ENCODE measurements at regions not wholly inside any gene's neighbourhood (a gene's known extent, or its start where the extent isn't known, plus 50 kb on each side); places are given as distances from the start of the nearest gene placed in this dataset.

DNA sequence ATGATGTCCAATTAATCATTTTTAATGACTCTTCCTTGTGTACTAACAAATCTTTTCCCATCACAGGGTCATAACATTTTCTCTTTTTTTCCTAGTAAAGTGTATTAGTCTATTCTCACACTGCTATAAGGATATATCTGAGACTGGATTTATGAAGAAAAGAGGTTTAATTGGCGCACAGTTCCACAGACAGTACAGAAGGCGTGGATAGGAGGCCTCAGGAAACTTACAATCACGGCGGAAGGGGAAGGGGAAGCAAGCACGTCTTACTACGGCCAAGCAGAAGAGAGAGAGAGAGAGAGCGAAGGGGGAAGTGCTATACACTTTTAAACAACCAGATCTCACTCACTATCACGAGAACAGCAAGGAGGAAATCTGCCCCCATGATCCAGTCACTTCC is 359.4 kb upstream of the NFE2L3 start:
- H3K36me3 ChIP-seq = no peaks in the 10 kb centered on the region
- no peaks in the 10 kb centered on the region for H3K9me3 ChIP-seq
- TF ChIP-seq, protein P1, sequence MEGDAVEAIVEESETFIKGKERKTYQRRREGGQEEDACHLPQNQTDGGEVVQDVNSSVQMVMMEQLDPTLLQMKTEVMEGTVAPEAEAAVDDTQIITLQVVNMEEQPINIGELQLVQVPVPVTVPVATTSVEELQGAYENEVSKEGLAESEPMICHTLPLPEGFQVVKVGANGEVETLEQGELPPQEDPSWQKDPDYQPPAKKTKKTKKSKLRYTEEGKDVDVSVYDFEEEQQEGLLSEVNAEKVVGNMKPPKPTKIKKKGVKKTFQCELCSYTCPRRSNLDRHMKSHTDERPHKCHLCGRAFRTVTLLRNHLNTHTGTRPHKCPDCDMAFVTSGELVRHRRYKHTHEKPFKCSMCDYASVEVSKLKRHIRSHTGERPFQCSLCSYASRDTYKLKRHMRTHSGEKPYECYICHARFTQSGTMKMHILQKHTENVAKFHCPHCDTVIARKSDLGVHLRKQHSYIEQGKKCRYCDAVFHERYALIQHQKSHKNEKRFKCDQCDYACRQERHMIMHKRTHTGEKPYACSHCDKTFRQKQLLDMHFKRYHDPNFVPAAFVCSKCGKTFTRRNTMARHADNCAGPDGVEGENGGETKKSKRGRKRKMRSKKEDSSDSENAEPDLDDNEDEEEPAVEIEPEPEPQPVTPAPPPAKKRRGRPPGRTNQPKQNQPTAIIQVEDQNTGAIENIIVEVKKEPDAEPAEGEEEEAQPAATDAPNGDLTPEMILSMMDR (IDR thresholded peaks at IDR 0.05) = no peak
- H3K27ac ChIP-seq = peak overlapping the region; percentile 9 to 75
- H3K4me3 ChIP-seq = no peak overlapping the region
- DNase-seq = no peak
- H3K4me1 ChIP-seq = peaks cover 0 to 63% (median 23%) of the 10 kb centered on the region in 4 donors
- no peaks in the 10 kb centered on the region for H3K27me3 ChIP-seq
- intact Hi-C loops (cut with DNase I; ENCODE audit: low total_unique reads) = no loop called here

DNA sequence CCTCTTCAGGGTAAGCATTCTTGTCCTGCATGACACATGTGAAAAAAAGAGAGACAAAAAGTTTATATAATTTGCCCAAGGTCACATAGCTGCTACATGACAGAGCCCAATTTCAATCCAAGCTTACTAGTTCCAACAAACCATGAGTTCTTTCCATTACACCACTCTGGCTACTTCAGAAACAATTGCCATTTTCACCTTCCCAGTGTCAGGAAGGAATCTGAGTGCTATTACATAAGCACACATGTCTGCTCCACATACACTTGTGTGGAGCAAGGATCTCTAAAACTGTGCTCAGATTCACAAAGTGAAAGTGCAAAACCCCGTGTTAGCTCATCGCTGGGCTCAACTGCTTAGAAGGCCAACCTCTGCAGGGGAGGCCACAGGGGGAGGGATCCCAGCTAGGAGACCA is 356.2 kb upstream of the NFE2L3 start:
- peak overlapping the region in 1 of 2 donors; percentile 1 for H3K4me3 ChIP-seq
- H3K9me3 ChIP-seq = no peaks in the 10 kb centered on the region
- TF ChIP-seq, protein P1 (IDR thresholded peaks at IDR 0.05) = no peak
- H3K36me3 ChIP-seq = no peaks in the 10 kb centered on the region
- H3K4me1 ChIP-seq = peaks cover 0 to 51% (median 13%) of the 10 kb centered on the region in 4 donors
- H3K27ac ChIP-seq = peak overlapping the region; percentile 67 to 74
- DNase-seq = no peak
- H3K27me3 ChIP-seq = no peaks in the 10 kb centered on the region
- intact Hi-C loops (cut with DNase I; ENCODE audit: low total_unique reads) = no loop called here

DNA sequence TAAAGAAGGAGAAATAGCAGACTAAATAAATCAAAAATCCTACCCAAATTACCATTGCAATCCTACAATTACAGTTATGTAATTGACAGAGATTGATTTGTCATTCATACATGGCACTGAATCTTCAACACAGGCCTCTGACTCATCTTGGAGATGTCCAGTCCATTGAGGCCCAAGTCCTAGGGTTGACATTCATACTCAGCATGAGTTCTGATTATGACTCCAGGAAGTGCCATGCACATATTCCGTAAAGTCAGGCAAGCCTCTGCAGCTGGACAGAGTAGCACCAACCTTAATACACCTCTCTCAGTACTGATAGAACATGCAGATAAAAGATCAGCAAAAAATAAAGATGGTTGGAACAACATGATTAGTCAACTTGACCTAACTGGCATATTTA is 353.7 kb upstream of the NFE2L3 start:
- Histone ChIP-seq H3K4me1 (peaks cover 0 to 64% (median 18%) of the 10 kb centered on the region in 4 donors), H3K27me3 (no peaks in the 10 kb centered on the region), H3K36me3 (no peaks in the 10 kb centered on the region), H3K9me3 (no peaks in the 10 kb centered on the region), H3K4me3 (no peak overlapping the region), H3K27ac (peak overlapping the region; percentile 67 to 74)
- TF ChIP-seq, protein P1 (IDR thresholded peaks at IDR 0.05) = no peak
- no peak for DNase-seq
- intact Hi-C loops (cut with DNase I; ENCODE audit: low total_unique reads) = no loop called here

DNA sequence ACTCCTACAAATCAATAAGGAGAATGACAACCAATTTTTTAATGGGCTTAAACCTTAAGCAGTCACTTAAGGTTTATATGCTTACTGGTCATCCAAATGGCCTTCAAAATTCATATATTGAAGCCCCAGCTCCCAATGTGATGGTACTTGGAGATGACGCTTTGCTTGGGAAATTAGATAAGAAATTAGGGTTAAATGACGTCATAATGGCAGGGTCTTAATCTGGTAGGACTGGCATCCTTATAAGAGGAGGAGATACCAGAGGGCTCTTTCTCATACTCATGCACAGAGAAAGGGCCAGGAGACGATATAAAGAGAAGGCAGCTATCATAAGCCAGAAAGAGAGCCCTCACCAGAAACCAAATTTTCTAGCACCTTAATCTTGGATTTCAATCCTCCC is 350.8 kb upstream of the NFE2L3 start:
- intact Hi-C loops (cut with DNase I; ENCODE audit: low total_unique reads) = no loop called here
- Histone ChIP-seq H3K27ac (peak overlapping the region; percentile 63 to 71), H3K4me1 (peaks cover 0 to 78% (median 28%) of the 10 kb centered on the region in 4 donors), H3K27me3 (no peaks in the 10 kb centered on the region), H3K9me3 (no peaks in the 10 kb centered on the region), H3K4me3 (no peak overlapping the region), H3K36me3 (no peaks in the 10 kb centered on the region)
- no peak for DNase-seq
- TF ChIP-seq, protein P1 (IDR thresholded peaks at IDR 0.05) = no peak

DNA sequence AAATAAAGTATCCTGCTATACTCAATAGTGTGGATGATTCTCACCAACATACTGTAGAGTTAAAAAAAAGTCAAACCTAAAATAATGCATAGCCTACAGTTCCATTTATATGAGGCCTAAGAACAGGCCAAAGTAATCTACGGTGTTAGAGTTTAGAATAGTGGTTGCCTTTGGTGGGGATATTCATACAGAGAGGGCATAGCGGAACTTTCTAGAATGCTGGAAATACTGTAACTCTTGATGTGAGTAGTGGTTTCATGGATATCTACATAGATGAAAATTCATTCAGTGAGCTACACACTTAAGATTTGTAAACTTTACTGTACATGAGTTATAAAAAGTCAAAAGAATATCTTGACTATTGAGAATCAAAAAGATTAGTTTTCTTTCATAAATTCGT is 349.9 kb upstream of the NFE2L3 start:
- H3K27me3 ChIP-seq = no peaks in the 10 kb centered on the region
- peak overlapping the region; percentile 63 to 71 for H3K27ac ChIP-seq
- H3K36me3 ChIP-seq = no peaks in the 10 kb centered on the region
- intact Hi-C loops (cut with DNase I; ENCODE audit: low total_unique reads) = no loop called here
- H3K4me1 ChIP-seq = peaks cover 0 to 78% (median 32%) of the 10 kb centered on the region in 4 donors
- TF ChIP-seq, protein P1 (IDR thresholded peaks at IDR 0.05) = no peak
- no peaks in the 10 kb centered on the region for H3K9me3 ChIP-seq
- DNase-seq = no peak
- no peak overlapping the region for H3K4me3 ChIP-seq

DNA sequence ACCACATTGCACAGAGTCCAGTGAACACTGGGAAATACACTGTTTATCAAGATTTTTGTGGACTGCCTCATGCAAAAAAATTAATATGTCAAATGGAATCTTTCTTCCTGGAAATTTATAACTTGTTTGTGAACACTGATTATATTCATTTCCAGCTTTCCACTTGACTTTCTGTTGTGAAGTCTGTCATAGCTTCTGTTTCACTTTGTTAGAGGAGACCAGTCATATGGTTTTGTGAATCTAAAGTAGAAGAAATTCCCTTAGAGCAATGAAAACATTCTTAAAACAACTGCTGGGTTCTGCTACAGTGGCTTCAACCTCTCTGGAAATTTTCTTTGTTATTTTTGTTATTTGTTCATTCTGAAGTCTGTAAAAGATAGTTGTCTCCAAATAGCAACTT is 349.5 kb upstream of the NFE2L3 start:
- no peak for DNase-seq
- intact Hi-C loops (cut with DNase I; ENCODE audit: low total_unique reads) = no loop called here
- no peaks in the 10 kb centered on the region for H3K27me3 ChIP-seq
- no peaks in the 10 kb centered on the region for H3K9me3 ChIP-seq
- TF ChIP-seq, protein P1 (IDR thresholded peaks at IDR 0.05) = no peak
- no peak overlapping the region for H3K4me3 ChIP-seq
- H3K4me1 ChIP-seq = peaks cover 0 to 78% (median 32%) of the 10 kb centered on the region in 4 donors
- H3K36me3 ChIP-seq = no peaks in the 10 kb centered on the region
- peak overlapping the region; percentile 63 to 71 for H3K27ac ChIP-seq
